HG03097 (cell line): ENCODE measurements at regions not wholly inside any gene's neighbourhood (a gene's known extent, or its start where the extent isn't known, plus 50 kb on each side); places are given as distances from the start of the nearest gene placed in this dataset.
"Not testable (repeated sequence)": the region's sequence is repeated elsewhere in the genome, so short reads cannot be mapped to it uniquely, and the experiment has no call there.

Experiments used
- ATAC-seq: cut with Tn5 transposase; IDR thresholded peaks from one replicate; pipeline ENCODE4 v1.9.1; 2021; ENCODE audit not compliant: unreplicated experiment, low FRiP score

- no peak for ATAC-seq
Observed at GRCh38 chr2:146413086-146413610, 1431.7 kb upstream of the ACVR2A start.

GRCh38 chr2:146412625-146413024 is 1432.2 kb upstream of the ACVR2A start:
- no peak for ATAC-seq

GRCh38 chr2:146405402-146406309 is 1439.2 kb upstream of the ACVR2A start:
- ATAC-seq = not testable (repeated sequence)

- ATAC-seq = not testable (repeated sequence)
Observed at GRCh38 chr2:146403546-146404160, 1441.2 kb upstream of the ACVR2A start.

GRCh38 chr2:146392631-146393030 is 1452.2 kb upstream of the ACVR2A start:
- no peak for ATAC-seq

GRCh38 chr2:146392186-146392585 is 1452.6 kb upstream of the ACVR2A start:
- no peak for ATAC-seq

GRCh38 chr2:146388757-146389156 is 1456.1 kb upstream of the ACVR2A start:
- ATAC-seq = no peak

GRCh38 chr2:146386096-146386495 is 1458.7 kb upstream of the ACVR2A start:
- no peak for ATAC-seq

- ATAC-seq = peak; percentile 65
Observed at GRCh38 chr2:146385031-146385430, 1459.8 kb upstream of the ACVR2A start.

GRCh38 chr2:146376511-146377064 is 1468.2 kb upstream of the ACVR2A start:
- ATAC-seq = no peak

- ATAC-seq = no peak
Observed at GRCh38 chr2:146374505-146374904, 1470.3 kb upstream of the ACVR2A start.

- ATAC-seq = not testable (repeated sequence)
Observed at GRCh38 chr2:146371364-146371763, 1473.5 kb upstream of the ACVR2A start.

- ATAC-seq = no peak
Observed at GRCh38 chr2:146370826-146371225, 1474.0 kb upstream of the ACVR2A start.

- ATAC-seq = no peak
Observed at GRCh38 chr2:146366276-146366675, 1478.6 kb upstream of the ACVR2A start.

GRCh38 chr2:146365041-146365440 is 1479.8 kb upstream of the ACVR2A start:
- ATAC-seq = no peak

- no peak for ATAC-seq
Observed at GRCh38 chr2:146363731-146364130, 1481.1 kb upstream of the ACVR2A start.

- ATAC-seq = no peak
Observed at GRCh38 chr2:146351689-146352088, 1493.1 kb upstream of the ACVR2A start.

- no peak for ATAC-seq
Observed at GRCh38 chr2:146349334-146349733, 1495.5 kb upstream of the ACVR2A start.

GRCh38 chr2:146324951-146325350 is 1519.9 kb upstream of the ACVR2A start:
- no peak for ATAC-seq

GRCh38 chr2:146323564-146323963 is 1521.3 kb upstream of the ACVR2A start:
- no peak for ATAC-seq

GRCh38 chr2:146321175-146321574 is 1523.7 kb upstream of the ACVR2A start:
- no peak for ATAC-seq
